ENCODE measurements at regions not wholly inside any gene's neighbourhood (a gene's known extent, or its start where the extent isn't known, plus 50 kb on each side); places are given as distances from the start of the nearest gene placed in this dataset.

DNA sequence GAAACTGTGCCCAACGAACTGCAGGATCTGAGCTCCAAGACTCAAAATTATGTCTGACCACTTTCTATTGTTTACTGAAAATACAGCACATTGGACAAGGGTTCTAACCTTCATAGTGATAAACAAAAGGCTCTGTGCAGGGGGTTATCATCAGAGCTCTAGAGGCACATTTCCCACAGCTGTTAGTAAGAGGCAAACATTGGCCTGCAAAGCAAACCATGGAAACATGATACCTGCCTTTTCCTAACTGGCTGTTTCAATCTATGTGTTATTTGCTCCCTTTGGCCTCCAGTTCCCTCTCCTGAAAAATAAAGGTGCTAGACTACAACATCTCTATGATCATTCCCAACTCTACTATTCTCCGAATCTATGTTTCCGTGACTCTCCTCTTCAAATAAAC, 159.7 kb upstream of the ARHGEF26 start:
- TF ChIP-seq HDGF (IDR thresholded peaks at IDR 0.05) (no peak), CTCF (IDR thresholded peaks at IDR 0.05 in 2 of 3, conservative IDR thresholded peaks at IDR 0.05 in 1 of 3; ENCODE audit: control insufficient read depth in 2 of 3, extremely low read depth in 1 of 3, insufficient read depth in 1 of 3, low read depth in 3 of 3, low read length in 3 of 3) (no peak), MAX (IDR thresholded peaks at IDR 0.05; ENCODE audit: low read depth, low read length) (no peak)

Data from GM12878 (cell line).